ENCODE measurements at regions not wholly inside any gene's neighbourhood (a gene's known extent, or its start where the extent isn't known, plus 50 kb on each side); places are given as distances from the start of the nearest gene placed in this dataset.

DNA sequence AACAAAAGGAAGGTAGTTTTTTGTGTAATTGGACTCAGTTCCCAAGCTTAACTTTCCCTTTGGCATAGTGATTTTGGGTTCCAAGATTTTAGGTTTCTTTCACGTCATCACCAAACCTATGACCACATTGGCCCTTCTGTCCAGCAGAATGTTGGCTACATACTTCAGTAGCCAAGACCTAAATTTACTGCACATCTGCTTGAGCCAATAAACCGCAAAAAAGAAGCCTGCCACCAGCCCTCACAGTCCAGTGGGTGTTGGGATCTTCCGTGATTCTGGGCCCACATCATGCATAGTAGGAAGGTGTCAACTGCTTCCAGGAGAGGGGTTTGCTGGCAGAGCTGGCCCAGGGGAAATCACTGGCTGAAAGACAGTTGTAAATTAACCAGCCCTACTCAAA, 57.6 kb upstream of the LIPC start:
- TF ChIP-seq, protein P1, sequence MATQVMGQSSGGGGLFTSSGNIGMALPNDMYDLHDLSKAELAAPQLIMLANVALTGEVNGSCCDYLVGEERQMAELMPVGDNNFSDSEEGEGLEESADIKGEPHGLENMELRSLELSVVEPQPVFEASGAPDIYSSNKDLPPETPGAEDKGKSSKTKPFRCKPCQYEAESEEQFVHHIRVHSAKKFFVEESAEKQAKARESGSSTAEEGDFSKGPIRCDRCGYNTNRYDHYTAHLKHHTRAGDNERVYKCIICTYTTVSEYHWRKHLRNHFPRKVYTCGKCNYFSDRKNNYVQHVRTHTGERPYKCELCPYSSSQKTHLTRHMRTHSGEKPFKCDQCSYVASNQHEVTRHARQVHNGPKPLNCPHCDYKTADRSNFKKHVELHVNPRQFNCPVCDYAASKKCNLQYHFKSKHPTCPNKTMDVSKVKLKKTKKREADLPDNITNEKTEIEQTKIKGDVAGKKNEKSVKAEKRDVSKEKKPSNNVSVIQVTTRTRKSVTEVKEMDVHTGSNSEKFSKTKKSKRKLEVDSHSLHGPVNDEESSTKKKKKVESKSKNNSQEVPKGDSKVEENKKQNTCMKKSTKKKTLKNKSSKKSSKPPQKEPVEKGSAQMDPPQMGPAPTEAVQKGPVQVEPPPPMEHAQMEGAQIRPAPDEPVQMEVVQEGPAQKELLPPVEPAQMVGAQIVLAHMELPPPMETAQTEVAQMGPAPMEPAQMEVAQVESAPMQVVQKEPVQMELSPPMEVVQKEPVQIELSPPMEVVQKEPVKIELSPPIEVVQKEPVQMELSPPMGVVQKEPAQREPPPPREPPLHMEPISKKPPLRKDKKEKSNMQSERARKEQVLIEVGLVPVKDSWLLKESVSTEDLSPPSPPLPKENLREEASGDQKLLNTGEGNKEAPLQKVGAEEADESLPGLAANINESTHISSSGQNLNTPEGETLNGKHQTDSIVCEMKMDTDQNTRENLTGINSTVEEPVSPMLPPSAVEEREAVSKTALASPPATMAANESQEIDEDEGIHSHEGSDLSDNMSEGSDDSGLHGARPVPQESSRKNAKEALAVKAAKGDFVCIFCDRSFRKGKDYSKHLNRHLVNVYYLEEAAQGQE (IDR thresholded peaks at IDR 0.05), result no peak
- TF ChIP-seq CTCF (IDR thresholded peaks at IDR 0.05; ENCODE audit: low read depth, low read length, missing input control) (no peak), FOXA1 (IDR thresholded peaks at IDR 0.05) (no peak), ATF3 (IDR thresholded peaks at IDR 0.05) (no peak), GABPA (IDR thresholded peaks at IDR 0.05 in 1 of 2, conservative IDR thresholded peaks at IDR 0.05 in 1 of 2) (no peak), ZBTB33 (IDR thresholded peaks at IDR 0.05) (no peak), RAD21 (IDR thresholded peaks at IDR 0.05) (no peak), SP1 (IDR thresholded peaks at IDR 0.05) (no peak), TAF1 (conservative IDR thresholded peaks at IDR 0.05) (no peak)

All from liver (tissue), 3 donors.